Suprapubic skin (tissue), 4 donors: ENCODE measurements at regions not wholly inside any gene's neighbourhood (a gene's known extent, or its start where the extent isn't known, plus 50 kb on each side); places are given as distances from the start of the nearest gene placed in this dataset.

Experiments
- DNase-seq, 2 donors: peaks; one replicate each; pipeline ENCODE4 v3.0.0-alpha.2; 2019; ENCODE audit warnings: low spot score in 2 of 2
- H3K27ac ChIP-seq: fragments of 200-600 bp; sonication (generic); one replicate; pipeline ENCODE4 v1.5.1; 2019
- H3K27me3 ChIP-seq: fragments of 200-600 bp; sonication (generic); one replicate; pipeline ENCODE4 v1.5.1; 2019
- H3K36me3 ChIP-seq: fragments of 200-600 bp; sonication (generic); one replicate; pipeline ENCODE4 v1.5.1; 2019
- H3K4me1 ChIP-seq: fragments of 200-600 bp; sonication (generic); one replicate; pipeline ENCODE4 v1.5.1; 2019
- H3K4me3 ChIP-seq: fragments of 200-600 bp; sonication (generic); one replicate; pipeline ENCODE4 v1.5.1; 2019; ENCODE audit warnings: mild to moderate bottlenecking
- H3K9me3 ChIP-seq: fragments of 200-600 bp; sonication (generic); one replicate; pipeline ENCODE4 v1.5.1; 2019
- CTCF ChIP-seq, 2 donors: fragments of 200-600 bp in 1 of 2; fragments of 450-650 bp in 1 of 2; sonication (generic) in 1 of 2; IDR thresholded peaks; one replicate each; pipeline ENCODE4 v1.5.1; 2016 to 2019; ENCODE audit warnings: antibody characterized with exemption in 2 of 2, mild to moderate bottlenecking in 1 of 2, moderate library complexity in 1 of 2
- EP300 ChIP-seq: sonication (generic); formaldehyde crosslinking; IDR thresholded peaks from one replicate; pipeline ENCODE4 v1.6.1; 2017; ENCODE audit warnings: antibody characterized with exemption
- POLR2A ChIP-seq, 2 donors: fragments of 450-650 bp; IDR thresholded peaks; one replicate each; pipeline ENCODE4 v1.6.1; 2017; ENCODE audit warnings: antibody characterized with exemption in 2 of 2, mild to moderate bottlenecking in 2 of 2, moderate library complexity in 2 of 2
- POLR2AphosphoS5 ChIP-seq, 3 donors: sonication (generic); formaldehyde crosslinking; IDR thresholded peaks; one replicate each; pipeline ENCODE4 v1.6.1; 2017; ENCODE audit warnings: antibody characterized with exemption in 3 of 3
- WGBS: methylation state at CpG from one replicate; pipeline ENCODE4 v1.1.5; 2018; 5-methylcytosine and 5-hydroxymethylcytosine counted together

DNA sequence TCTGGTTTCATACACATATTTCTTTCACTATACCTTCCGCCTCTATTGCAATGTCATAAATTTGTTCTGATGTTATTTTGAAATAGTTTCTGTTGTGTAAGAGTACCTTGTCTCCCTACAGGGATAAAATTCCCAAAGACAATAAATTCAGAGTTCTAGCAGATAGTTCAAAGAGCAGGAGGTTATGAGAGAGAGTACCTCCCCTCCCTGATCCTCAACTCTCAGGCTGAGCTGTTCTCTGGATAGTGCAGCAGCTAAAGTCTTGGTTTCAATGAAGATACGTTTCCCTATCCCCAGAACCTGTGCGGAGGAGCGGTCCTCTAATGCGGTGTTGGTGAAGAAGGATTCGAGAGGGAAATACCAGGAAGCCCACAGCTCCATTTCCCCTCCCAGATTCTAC is 190.2 kb upstream of the CPHXL start:
- Histone ChIP-seq H3K27me3 (no peaks in the 10 kb centered on the region), H3K36me3 (no peaks in the 10 kb centered on the region), H3K4me3 (no peak overlapping the region), H3K9me3 (no peaks in the 10 kb centered on the region), H3K4me1 (no peaks in the 10 kb centered on the region), H3K27ac (no peak overlapping the region)
- TF ChIP-seq POLR2AphosphoS5 (IDR thresholded peaks at IDR 0.05): no peak
- no peak for TF ChIP-seq EP300
- WGBS: 67% methylated on average over 6 of the region's 6 CpGs
- DNase-seq: no peak

DNA sequence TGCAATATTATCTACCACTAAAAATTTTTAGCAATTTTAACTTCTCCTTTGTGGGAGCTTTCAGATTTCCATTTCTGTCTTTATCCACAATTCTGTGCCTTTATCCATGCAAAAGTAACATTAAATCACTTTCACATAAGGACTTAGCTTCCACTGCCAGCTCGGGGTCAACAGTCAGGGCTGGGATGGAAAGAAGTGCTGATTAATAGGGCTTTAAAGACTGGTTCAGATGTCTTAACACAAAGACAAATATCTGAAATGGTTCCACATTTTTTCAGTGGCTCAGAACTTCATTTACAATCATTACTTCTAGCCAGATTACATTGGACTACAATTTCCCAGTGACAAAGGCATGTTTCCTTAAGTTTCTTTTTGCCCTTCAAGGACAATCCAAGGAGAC is 191.8 kb upstream of the CPHXL start:
- no peaks in the 10 kb centered on the region for H3K9me3 ChIP-seq
- WGBS: 38% methylated on average over 1 of the region's 1 CpG
- H3K4me3 ChIP-seq: no peak overlapping the region
- no peaks in the 10 kb centered on the region for H3K4me1 ChIP-seq
- H3K27ac ChIP-seq: no peak overlapping the region
- no peaks in the 10 kb centered on the region for H3K36me3 ChIP-seq
- no peak for DNase-seq
- no peaks in the 10 kb centered on the region for H3K27me3 ChIP-seq
- TF ChIP-seq POLR2AphosphoS5 (IDR thresholded peaks at IDR 0.05) (no peak), EP300 (no peak), CTCF (IDR thresholded peaks at IDR 0.05) (no peak)

GRCh38 chr16:75919664-75920063 is 193.4 kb upstream of the CPHXL start:
- Histone ChIP-seq H3K9me3 (no peaks in the 10 kb centered on the region), H3K27me3 (no peaks in the 10 kb centered on the region), H3K27ac (no peak overlapping the region), H3K4me3 (no peak overlapping the region), H3K36me3 (no peaks in the 10 kb centered on the region), H3K4me1 (no peaks in the 10 kb centered on the region)
- whole genome bisulfite sequencing: 26% methylated on average over 5 of the region's 5 CpGs
- DNase-seq: no peak
- no peak for TF ChIP-seq POLR2AphosphoS5 (IDR thresholded peaks at IDR 0.05)
- no peak for TF ChIP-seq CTCF (IDR thresholded peaks at IDR 0.05)
- no peak for TF ChIP-seq EP300
- no peak for TF ChIP-seq POLR2A (IDR thresholded peaks at IDR 0.05)

GRCh38 chr16:75921281-75921680 is 195.0 kb upstream of the CPHXL start:
- H3K4me3 ChIP-seq: no peak overlapping the region
- no peak for TF ChIP-seq EP300
- no peak for TF ChIP-seq CTCF (IDR thresholded peaks at IDR 0.05)
- no peak for TF ChIP-seq POLR2AphosphoS5 (IDR thresholded peaks at IDR 0.05)
- TF ChIP-seq POLR2A (IDR thresholded peaks at IDR 0.05): no peak
- H3K27ac ChIP-seq: no peak overlapping the region
- no peak for DNase-seq
- no peaks in the 10 kb centered on the region for H3K36me3 ChIP-seq
- no peaks in the 10 kb centered on the region for H3K27me3 ChIP-seq
- H3K4me1 ChIP-seq: no peaks in the 10 kb centered on the region
- 34% methylated on average over 2 of the region's 2 CpGs for WGBS
- H3K9me3 ChIP-seq: no peaks in the 10 kb centered on the region

DNA sequence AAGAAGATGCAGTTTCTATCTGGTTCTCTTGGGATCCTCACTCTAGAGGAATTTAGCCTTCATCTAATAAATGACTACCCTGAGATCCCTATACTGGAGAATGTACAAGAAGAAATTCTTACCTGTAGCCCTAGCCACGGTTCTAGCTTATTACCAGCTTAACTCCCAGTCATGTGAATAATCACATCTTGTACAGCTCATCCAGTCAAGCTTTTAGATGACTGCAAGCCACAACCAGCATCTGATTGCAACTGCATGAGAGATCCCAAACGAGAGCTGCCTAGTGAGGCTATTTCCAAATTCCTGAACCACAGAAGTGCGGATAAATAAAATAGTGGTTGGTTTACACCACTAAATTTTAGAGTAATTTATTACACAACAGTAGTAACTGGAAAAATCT is 196.0 kb upstream of the CPHXL start:
- TF ChIP-seq EP300 (no peak), POLR2A (IDR thresholded peaks at IDR 0.05) (no peak), POLR2AphosphoS5 (IDR thresholded peaks at IDR 0.05) (no peak), CTCF (IDR thresholded peaks at IDR 0.05) (no peak)
- H3K9me3 ChIP-seq: no peaks in the 10 kb centered on the region
- no peaks in the 10 kb centered on the region for H3K36me3 ChIP-seq
- 75% methylated on average over 3 of the region's 3 CpGs for WGBS
- H3K27me3 ChIP-seq: no peaks in the 10 kb centered on the region
- H3K27ac ChIP-seq: no peak overlapping the region
- H3K4me1 ChIP-seq: no peaks in the 10 kb centered on the region
- no peak overlapping the region for H3K4me3 ChIP-seq
- no peak for DNase-seq

- DNase-seq: no peak
Observed at GRCh38 chr16:75924397-75924796, 198.1 kb upstream of the CPHXL start.

More at GRCh38 chr16:75924397-75924796, 198.1 kb upstream of the CPHXL start:
- no peak for TF ChIP-seq POLR2AphosphoS5 (IDR thresholded peaks at IDR 0.05)
- no peak for TF ChIP-seq EP300
- TF ChIP-seq POLR2A (IDR thresholded peaks at IDR 0.05): no peak
- TF ChIP-seq CTCF (IDR thresholded peaks at IDR 0.05): no peak
- 78% methylated on average over 3 of the region's 3 CpGs for WGBS
- H3K27ac ChIP-seq: no peak overlapping the region
- H3K4me3 ChIP-seq: no peak overlapping the region
- no peaks in the 10 kb centered on the region for H3K36me3 ChIP-seq
- no peaks in the 10 kb centered on the region for H3K4me1 ChIP-seq
- peaks cover 3% of the 10 kb centered on the region for H3K9me3 ChIP-seq
- H3K27me3 ChIP-seq: no peaks in the 10 kb centered on the region
